WTC11 (cell line): ENCODE measurements at regions not wholly inside any gene's neighbourhood (a gene's known extent, or its start where the extent isn't known, plus 50 kb on each side); places are given as distances from the start of the nearest gene placed in this dataset.

ENCODE experiments used
- ATAC-seq: fragments of 200-7000 bp; cut with Tn5 transposase; 2 replicates; pipeline ENCODE4 v1.10.0; 2021; ENCODE audit warnings: mild to moderate bottlenecking, moderate library complexity
- CTCF ChIA-PET: fragments of 300-600 bp; sonication (Branson Sonifier 250); formaldehyde crosslinking; loops from one replicate; lab custom pipeline; 2021; ENCODE audit warnings: antibody characterized with exemption; lab: Charles Lee
- POLR2A ChIA-PET: fragments of 350-600 bp; sonication (Branson Sonifier 250); formaldehyde crosslinking; loops from one replicate; lab custom pipeline; 2021; ENCODE audit warnings: antibody characterized with exemption; lab: Charles Lee
- DNase-seq: peaks from one replicate; pipeline ENCODE4 v3.0.0; 2021; ENCODE audit warnings: low spot score
- H3K27ac Mint-ChIP-seq: 2 replicates; pipeline ENCODE4 v1.8.0; 2021; ENCODE audit warnings: mixed read lengths
- H3K27me3 Mint-ChIP-seq: 2 replicates; pipeline ENCODE4 v1.8.0; 2021; ENCODE audit warnings: low read depth, mild to moderate bottlenecking, moderate library complexity, mixed read lengths
- H3K36me3 Mint-ChIP-seq: 2 replicates; pipeline ENCODE4 v1.8.0; 2021; ENCODE audit warnings: mixed read lengths
- H3K4me1 Mint-ChIP-seq: 2 replicates; pipeline ENCODE4 v1.8.0; 2022; ENCODE audit warnings: mixed read lengths
- H3K4me3 Mint-ChIP-seq: 2 replicates; pipeline ENCODE4 v1.8.0; 2021; ENCODE audit warnings: mild to moderate bottlenecking, moderate library complexity, mixed read lengths
- H3K9me3 Mint-ChIP-seq: 2 replicates; pipeline ENCODE4 v1.8.0; 2021; ENCODE audit warnings: mixed read lengths
- CDX4 ChIP-seq: fragments of 250-450 bp; sonication (Bioruptor Pico); IDR thresholded peaks from 2 replicates; pipeline ENCODE4 v1.9.0; 2021; ENCODE audit warnings: moderate library complexity, mild to moderate bottlenecking, inconsistent platforms, borderline replicate concordance
- E2F5 ChIP-seq: sonication (generic); formaldehyde crosslinking; IDR thresholded peaks from 2 replicates; pipeline ENCODE4 v1.8.1; 2022; ENCODE audit warnings: mild to moderate bottlenecking, moderate library complexity, missing genetic modification reagents
- ETV6 ChIP-seq: sonication (generic); formaldehyde crosslinking; IDR thresholded peaks from 2 replicates; pipeline ENCODE4 v1.8.1; 2022; ENCODE audit warnings: mild to moderate bottlenecking, missing genetic modification reagents
- FOXP4 ChIP-seq: sonication (generic); formaldehyde crosslinking; IDR thresholded peaks from 2 replicates; pipeline ENCODE4 v1.8.0; 2022; ENCODE audit warnings: mild to moderate bottlenecking, missing genetic modification reagents
- IRF2 ChIP-seq: sonication (generic); formaldehyde crosslinking; IDR thresholded peaks from 2 replicates; pipeline ENCODE4 v1.8.0; 2022; ENCODE audit warnings: low read depth, missing genetic modification reagents, borderline replicate concordance
- KAT7 ChIP-seq: sonication (generic); formaldehyde crosslinking; IDR thresholded peaks from 2 replicates; pipeline ENCODE4 v1.8.1; 2023; ENCODE audit warnings: missing genetic modification reagents, mild to moderate bottlenecking, borderline replicate concordance
- MYBL2 ChIP-seq: sonication (generic); formaldehyde crosslinking; IDR thresholded peaks from 2 replicates; pipeline ENCODE4 v1.8.1; 2023; ENCODE audit warnings: mild to moderate bottlenecking, moderate library complexity, missing genetic modification reagents
- NR1H2 ChIP-seq: sonication (generic); formaldehyde crosslinking; IDR thresholded peaks from 2 replicates; pipeline ENCODE4 v1.9.0; 2021; ENCODE audit warnings: mild to moderate bottlenecking, moderate library complexity, missing genetic modification reagents
- RORB ChIP-seq: fragments of 250-450 bp; sonication (Bioruptor Pico); IDR thresholded peaks from 2 replicates; pipeline ENCODE4 v1.9.0; 2021; ENCODE audit warnings: mild to moderate bottlenecking
- SMAD3 ChIP-seq: sonication (generic); formaldehyde crosslinking; IDR thresholded peaks from 2 replicates; pipeline ENCODE4 v1.8.0; 2022; ENCODE audit warnings: missing genetic modification reagents, mild to moderate bottlenecking, borderline replicate concordance
- TEAD1 ChIP-seq: sonication (generic); formaldehyde crosslinking; IDR thresholded peaks from 2 replicates; pipeline ENCODE4 v1.8.0; 2022; ENCODE audit warnings: mild to moderate bottlenecking, missing genetic modification reagents
- TP53 ChIP-seq: sonication (generic); formaldehyde crosslinking; IDR thresholded peaks from 2 replicates; pipeline ENCODE4 v1.8.1; 2023; ENCODE audit warnings: mild to moderate bottlenecking, missing genetic modification reagents
- ZBTB21 ChIP-seq: sonication (generic); formaldehyde crosslinking; IDR thresholded peaks from 2 replicates; pipeline ENCODE4 v1.8.1; 2023; ENCODE audit warnings: mild to moderate bottlenecking, missing genetic modification reagents, borderline replicate concordance
- ZBTB43 ChIP-seq: sonication (generic); formaldehyde crosslinking; IDR thresholded peaks from 2 replicates; pipeline ENCODE4 v1.8.1; 2023; ENCODE audit warnings: mild to moderate bottlenecking, missing genetic modification reagents
- ZNF416 ChIP-seq: fragments of 250-450 bp; sonication (Bioruptor Pico); IDR thresholded peaks from 2 replicates; pipeline ENCODE4 v1.9.0; 2021; ENCODE audit warnings: mild to moderate bottlenecking, inconsistent platforms
- ZNF423 ChIP-seq: fragments of 250-450 bp; sonication (Bioruptor Pico); IDR thresholded peaks from 2 replicates; pipeline ENCODE4 v2.1.2; 2022; ENCODE audit warnings: mild to moderate bottlenecking, moderate library complexity
- ZNF532 ChIP-seq: fragments of 250-450 bp; sonication (Bioruptor Pico); IDR thresholded peaks from 2 replicates; pipeline ENCODE4 v1.9.0; 2021; ENCODE audit warnings: mild to moderate bottlenecking, borderline replicate concordance
- ZNF671 ChIP-seq: fragments of 250-450 bp; sonication (Bioruptor Pico); IDR thresholded peaks from 2 replicates; pipeline ENCODE4 v1.8.0; 2021; ENCODE audit warnings: mild to moderate bottlenecking
- ZSCAN18 ChIP-seq: fragments of 250-450 bp; sonication (Bioruptor Pico); IDR thresholded peaks from 2 replicates; pipeline ENCODE4 v2.1.2; 2022; ENCODE audit warnings: mild to moderate bottlenecking, moderate library complexity
- TF ChIP-seq, protein P1 (sequence below): fragments of 250-450 bp; sonication (Bioruptor Pico); IDR thresholded peaks from 2 replicates; pipeline ENCODE4 v1.9.0; 2021; ENCODE audit warnings: mild to moderate bottlenecking
- TF ChIP-seq, protein P2 (sequence below): sonication (generic); formaldehyde crosslinking; conservative IDR thresholded peaks from 2 replicates; pipeline ENCODE4 v1.8.1; 2022; ENCODE audit warnings: mild to moderate bottlenecking, missing genetic modification reagents
- TF ChIP-seq, protein P3 (sequence below): sonication (generic); formaldehyde crosslinking; IDR thresholded peaks from 2 replicates; pipeline ENCODE4 v1.8.1; 2023; ENCODE audit warnings: mild to moderate bottlenecking, missing genetic modification reagents, moderate library complexity

- TF ChIP-seq, protein P1, sequence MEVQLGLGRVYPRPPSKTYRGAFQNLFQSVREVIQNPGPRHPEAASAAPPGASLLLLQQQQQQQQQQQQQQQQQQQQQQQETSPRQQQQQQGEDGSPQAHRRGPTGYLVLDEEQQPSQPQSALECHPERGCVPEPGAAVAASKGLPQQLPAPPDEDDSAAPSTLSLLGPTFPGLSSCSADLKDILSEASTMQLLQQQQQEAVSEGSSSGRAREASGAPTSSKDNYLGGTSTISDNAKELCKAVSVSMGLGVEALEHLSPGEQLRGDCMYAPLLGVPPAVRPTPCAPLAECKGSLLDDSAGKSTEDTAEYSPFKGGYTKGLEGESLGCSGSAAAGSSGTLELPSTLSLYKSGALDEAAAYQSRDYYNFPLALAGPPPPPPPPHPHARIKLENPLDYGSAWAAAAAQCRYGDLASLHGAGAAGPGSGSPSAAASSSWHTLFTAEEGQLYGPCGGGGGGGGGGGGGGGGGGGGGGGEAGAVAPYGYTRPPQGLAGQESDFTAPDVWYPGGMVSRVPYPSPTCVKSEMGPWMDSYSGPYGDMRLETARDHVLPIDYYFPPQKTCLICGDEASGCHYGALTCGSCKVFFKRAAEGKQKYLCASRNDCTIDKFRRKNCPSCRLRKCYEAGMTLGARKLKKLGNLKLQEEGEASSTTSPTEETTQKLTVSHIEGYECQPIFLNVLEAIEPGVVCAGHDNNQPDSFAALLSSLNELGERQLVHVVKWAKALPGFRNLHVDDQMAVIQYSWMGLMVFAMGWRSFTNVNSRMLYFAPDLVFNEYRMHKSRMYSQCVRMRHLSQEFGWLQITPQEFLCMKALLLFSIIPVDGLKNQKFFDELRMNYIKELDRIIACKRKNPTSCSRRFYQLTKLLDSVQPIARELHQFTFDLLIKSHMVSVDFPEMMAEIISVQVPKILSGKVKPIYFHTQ (CRISPR knock-in tag) = no peak
- no peak for TF ChIP-seq ETV6 (CRISPR knock-in tag)
- TF ChIP-seq CDX4 (CRISPR knock-in tag) = no peak
- no peak for TF ChIP-seq KAT7 (CRISPR knock-in tag)
- no peak for TF ChIP-seq ZNF423 (CRISPR knock-in tag)
- no peak for TF ChIP-seq TP53
- TF ChIP-seq ZBTB43 (CRISPR knock-in tag) = no peak
- no peak for TF ChIP-seq SMAD3 (CRISPR knock-in tag)
- no peak for TF ChIP-seq ZSCAN18 (CRISPR knock-in tag)
- TF ChIP-seq, all 79 proteins: peak for 0
Measured at GRCh38 chr5:29023541-29023940, 1985.2 kb upstream of the CDH9 start (continued).

DNA sequence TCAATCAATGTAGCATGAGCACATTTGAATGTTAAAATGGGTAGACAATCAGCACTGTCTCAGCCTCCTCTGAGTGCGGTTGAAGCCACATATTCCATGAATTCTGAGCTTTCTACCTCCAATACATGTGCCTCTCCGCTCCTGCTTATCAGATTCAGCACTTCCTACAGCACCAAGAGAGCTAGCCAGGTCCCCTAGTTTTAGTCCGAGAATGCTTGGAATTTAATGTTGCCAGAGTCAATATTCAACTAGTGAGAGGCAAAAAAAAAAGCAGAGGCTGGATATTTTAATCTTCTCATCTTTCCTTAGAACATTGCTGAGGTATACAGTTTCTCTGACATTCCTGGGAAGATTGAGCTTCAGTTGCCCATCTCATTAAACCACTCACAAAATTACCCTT is 1979.1 kb upstream of the CDH9 start:
- Mint-ChIP-seq H3K36me3 (no peaks in the 10 kb centered on the region), H3K27me3 (no peaks in the 10 kb centered on the region), H3K4me1 (peaks cover 2% of the 10 kb centered on the region; the same call in 1 of the 2 replicates), H3K27ac (no peak overlapping the region), H3K4me3 (no peak overlapping the region), H3K9me3 (peaks cover 5% of the 10 kb centered on the region; the same call in 1 of the 2 replicates)
- TF ChIP-seq ZNF532 (CRISPR knock-in tag) (no peak), MYBL2 (CRISPR knock-in tag) (no peak), FOXP4 (CRISPR knock-in tag) (no peak), ZBTB21 (no peak), E2F5 (CRISPR knock-in tag) (no peak), RORB (no peak), ZNF416 (no peak), TEAD1 (CRISPR knock-in tag) (no peak), ZNF671 (CRISPR knock-in tag) (no peak), TP53 (no peak), NR1H2 (CRISPR knock-in tag) (no peak), IRF2 (no peak), KAT7 (CRISPR knock-in tag) (no peak), SMAD3 (CRISPR knock-in tag) (no peak)
- TF ChIP-seq, protein P2, sequence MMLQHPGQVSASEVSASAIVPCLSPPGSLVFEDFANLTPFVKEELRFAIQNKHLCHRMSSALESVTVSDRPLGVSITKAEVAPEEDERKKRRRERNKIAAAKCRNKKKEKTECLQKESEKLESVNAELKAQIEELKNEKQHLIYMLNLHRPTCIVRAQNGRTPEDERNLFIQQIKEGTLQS = no peak
- TF ChIP-seq, protein P3, sequence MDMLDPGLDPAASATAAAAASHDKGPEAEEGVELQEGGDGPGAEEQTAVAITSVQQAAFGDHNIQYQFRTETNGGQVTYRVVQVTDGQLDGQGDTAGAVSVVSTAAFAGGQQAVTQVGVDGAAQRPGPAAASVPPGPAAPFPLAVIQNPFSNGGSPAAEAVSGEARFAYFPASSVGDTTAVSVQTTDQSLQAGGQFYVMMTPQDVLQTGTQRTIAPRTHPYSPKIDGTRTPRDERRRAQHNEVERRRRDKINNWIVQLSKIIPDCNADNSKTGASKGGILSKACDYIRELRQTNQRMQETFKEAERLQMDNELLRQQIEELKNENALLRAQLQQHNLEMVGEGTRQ (CRISPR knock-in tag) = no peak
- DNase-seq (no peak), ATAC-seq (no peak)
- ChIA-PET CTCF (no interaction called here), POLR2A (no interaction called here)
